Common myeloid progenitor, CD34-positive (primary cell): ENCODE measurements at regions not wholly inside any gene's neighbourhood (a gene's known extent, or its start where the extent isn't known, plus 50 kb on each side); places are given as distances from the start of the nearest gene placed in this dataset.
"Not testable (repeated sequence)": the region's sequence is repeated elsewhere in the genome, so short reads cannot be mapped to it uniquely, and the experiment has no call there.

Experiments
- CTCF ChIA-PET: fragments of 350-600 bp; sonication (Branson Sonifier 250); formaldehyde crosslinking; loops from one replicate; lab custom pipeline; 2021; ENCODE audit warnings: antibody characterized with exemption; lab: Charles Lee
- POLR2A ChIA-PET: fragments of 350-600 bp; sonication (Branson Sonifier 250); formaldehyde crosslinking; loops from one replicate; lab custom pipeline; 2021; ENCODE audit warnings: antibody characterized with exemption; lab: Charles Lee
- DNase-seq, 3 donors: peaks; one replicate each; pipeline versions ENCODE4 v3.0.0 to v3.0.0-alpha.2; 2013
- H3K27ac ChIP-seq, 2 experiments: 1 replicate in 1 of 2; 2 replicates in 1 of 2; pipeline ENCODE4 v1.7.0; 2013; ENCODE audit warnings: inconsistent platforms in 2 of 2, low read length in 2 of 2, mild to moderate bottlenecking in 2 of 2, low read depth in 1 of 2, moderate library complexity in 1 of 2; ENCODE audit not compliant: severe bottlenecking in 2 of 2, insufficient read depth in 1 of 2, poor library complexity in 1 of 2
- H3K27me3 ChIP-seq, 5 experiments: replicated peaks in 2 of 5; 1 replicate in 3 of 5; 2 replicates in 2 of 5; pipeline versions ENCODE4 v1.6.1 to v1.7.0; 2013; ENCODE audit warnings: low read length in 4 of 5, mild to moderate bottlenecking in 2 of 5, moderate library complexity in 2 of 5, inconsistent platforms in 1 of 5; ENCODE audit not compliant: insufficient read depth in 5 of 5, control insufficient read depth in 4 of 5
- H3K36me3 ChIP-seq, 4 experiments: 1 replicate in 2 of 4; 2 replicates in 2 of 4; pipeline versions ENCODE4 v1.6.1 to v1.7.0; 2013; ENCODE audit warnings: low read length in 3 of 4, control low read depth in 1 of 4, mild to moderate bottlenecking in 1 of 4; ENCODE audit not compliant: control insufficient read depth in 4 of 4, insufficient read depth in 4 of 4
- H3K4me1 ChIP-seq, 4 experiments: 1 replicate in 3 of 4; 2 replicates in 1 of 4; pipeline versions ENCODE4 v1.6.1 to v1.7.1; 2013; ENCODE audit warnings: low read length in 3 of 4, mild to moderate bottlenecking in 3 of 4, control low read depth in 1 of 4, inconsistent platforms in 1 of 4, moderate library complexity in 1 of 4; ENCODE audit not compliant: control insufficient read depth in 4 of 4, insufficient read depth in 4 of 4; ENCODE audit errors: control extremely low read depth in 1 of 4
- H3K4me3 ChIP-seq, 7 experiments: 1 replicate in 4 of 7; 2 replicates in 3 of 7; pipeline versions ENCODE4 v1.5.1 to v1.7.0; 2013; ENCODE audit warnings: mild to moderate bottlenecking in 7 of 7, low read length in 6 of 7, moderate library complexity in 6 of 7, inconsistent platforms in 2 of 7, low read depth in 2 of 7, control low read depth in 1 of 7; ENCODE audit not compliant: insufficient read depth in 4 of 7, control insufficient read depth in 1 of 7; ENCODE audit errors: extremely low read depth in 1 of 7
- H3K9me3 ChIP-seq, 5 experiments: 1 replicate in 4 of 5; 2 replicates in 1 of 5; pipeline versions ENCODE4 v1.6.1 to v1.7.1; 2013; ENCODE audit warnings: low read length in 4 of 5, mild to moderate bottlenecking in 2 of 5, inconsistent platforms in 1 of 5, low read depth in 1 of 5, moderate library complexity in 1 of 5; ENCODE audit not compliant: control insufficient read depth in 4 of 5, insufficient read depth in 2 of 5; ENCODE audit errors: control extremely low read depth in 1 of 5
- whole genome bisulfite sequencing: methylation state at CpG from one replicate; pipeline ENCODE4 v1.1.5; 2013; ENCODE audit not compliant: insufficient coverage; 5-methylcytosine and 5-hydroxymethylcytosine counted together

DNA sequence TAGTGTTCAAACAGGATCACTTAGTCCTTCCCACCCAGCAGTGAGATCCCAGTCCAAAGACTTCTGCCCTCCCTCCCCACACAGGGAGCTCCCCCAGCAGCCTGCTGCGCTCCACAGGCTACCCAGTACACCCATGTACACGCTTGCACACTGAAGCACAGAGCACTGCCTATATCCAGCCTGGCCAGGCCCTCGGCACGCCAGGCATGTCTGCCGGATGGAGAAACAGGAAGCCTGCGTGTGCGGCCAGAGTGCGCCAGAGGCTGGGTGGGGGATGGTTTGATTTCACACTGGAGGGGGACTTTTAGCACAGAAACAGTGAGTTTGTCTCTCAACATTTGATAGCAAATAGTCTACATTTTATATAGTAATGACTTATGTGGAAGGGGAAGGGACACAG lies 833.5 kb upstream of the IGFBP7 start:
- no peaks in the 10 kb centered on the region for H3K36me3 ChIP-seq
- POLR2A ChIA-PET, result no interaction called here
- H3K4me1 ChIP-seq, result peaks cover 0 to 3% (median under 1%) of the 10 kb centered on the region in 4 experiments
- no peaks in the 10 kb centered on the region for H3K9me3 ChIP-seq
- no peak overlapping the region for H3K27ac ChIP-seq
- H3K4me3 ChIP-seq, result no peak overlapping the region
- CTCF ChIA-PET, result no interaction called here
- H3K27me3 ChIP-seq, result no peaks in the 10 kb centered on the region
- 43% methylated on average over 8 of the region's 8 CpGs for WGBS
- DNase-seq, result peak; percentile 14 to 82 (median 72)

DNA sequence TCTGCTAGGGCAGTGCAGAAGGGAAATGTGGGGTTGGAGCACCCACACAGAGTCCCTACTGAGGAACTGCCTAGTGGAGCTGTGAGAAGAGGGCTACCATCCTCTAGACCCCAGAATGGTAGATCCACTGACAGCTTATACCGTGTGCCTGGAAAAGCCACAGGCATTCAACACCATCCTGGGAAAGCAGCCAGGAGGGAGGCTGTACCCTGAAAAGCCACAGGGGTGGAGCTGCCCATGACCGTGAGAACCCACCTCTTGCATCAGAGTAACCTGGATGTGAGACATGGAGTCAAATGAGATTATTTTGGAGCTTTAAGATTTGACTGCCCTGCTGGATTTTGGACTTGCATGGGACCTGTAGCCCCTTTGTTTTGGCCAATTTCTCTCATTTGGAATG lies 827.1 kb upstream of the IGFBP7 start:
- POLR2A ChIA-PET, H3K4me3 ChIP-seq, H3K9me3 ChIP-seq, H3K27me3 ChIP-seq, CTCF ChIA-PET, H3K27ac ChIP-seq, DNase-seq, H3K4me1 ChIP-seq, H3K36me3 ChIP-seq: not testable (repeated sequence)
- 83% methylated on average over 1 of the region's 2 CpGs for WGBS

DNA sequence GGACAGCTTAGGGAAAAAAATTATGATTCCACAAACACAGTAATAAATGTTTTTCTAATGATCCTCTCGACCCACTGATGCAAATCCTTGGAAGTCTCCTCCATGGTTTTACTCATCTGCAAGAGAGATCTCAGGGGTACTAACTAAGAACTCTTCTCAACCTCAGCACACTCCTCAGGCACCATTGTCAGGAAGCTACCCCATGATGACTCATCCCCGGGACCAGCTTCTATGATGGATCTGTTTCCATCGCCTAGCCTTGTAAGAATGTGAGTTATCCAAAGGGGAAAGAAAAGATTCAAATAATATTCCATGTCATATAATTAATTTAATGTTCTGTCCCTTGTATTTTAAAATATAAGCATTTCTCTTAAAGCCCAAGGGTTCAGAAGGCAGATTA lies 816.1 kb upstream of the IGFBP7 start:
- Histone ChIP-seq H3K9me3 (no peaks in the 10 kb centered on the region), H3K27me3 (no peaks in the 10 kb centered on the region), H3K36me3 (no peaks in the 10 kb centered on the region), H3K4me1 (no peaks in the 10 kb centered on the region), H3K27ac (no peak overlapping the region), H3K4me3 (no peak overlapping the region)
- ChIA-PET CTCF (no interaction called here), POLR2A (no interaction called here)
- no peak for DNase-seq
- 93% methylated on average over 1 of the region's 3 CpGs for WGBS

DNA sequence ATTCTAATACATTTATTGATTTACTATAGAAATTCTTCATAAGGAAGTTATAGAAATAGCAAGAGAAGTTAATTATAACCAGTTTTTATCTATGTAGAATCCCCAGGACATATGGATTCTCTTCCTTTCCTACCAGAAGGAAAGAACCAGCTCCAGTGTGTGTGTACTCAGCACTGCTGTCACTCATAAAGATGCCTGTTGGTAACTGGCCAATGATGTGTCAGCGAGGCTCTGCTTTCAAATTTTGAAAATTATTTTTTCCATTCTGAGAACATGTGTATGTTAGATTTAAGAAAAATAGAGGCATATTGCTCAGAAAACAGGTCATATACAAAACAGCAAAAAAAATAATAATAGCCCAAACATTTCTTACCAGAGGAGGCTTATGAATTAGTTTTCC lies 814.8 kb upstream of the IGFBP7 start:
- WGBS, result no CpG with 5 or more reads among the region's 1 CpG
- Histone ChIP-seq H3K4me3 (no peak overlapping the region), H3K36me3 (no peaks in the 10 kb centered on the region), H3K4me1 (no peaks in the 10 kb centered on the region), H3K27me3 (no peaks in the 10 kb centered on the region), H3K27ac (no peak overlapping the region), H3K9me3 (no peaks in the 10 kb centered on the region)
- ChIA-PET CTCF (no interaction called here), POLR2A (no interaction called here)
- no peak for DNase-seq

DNA sequence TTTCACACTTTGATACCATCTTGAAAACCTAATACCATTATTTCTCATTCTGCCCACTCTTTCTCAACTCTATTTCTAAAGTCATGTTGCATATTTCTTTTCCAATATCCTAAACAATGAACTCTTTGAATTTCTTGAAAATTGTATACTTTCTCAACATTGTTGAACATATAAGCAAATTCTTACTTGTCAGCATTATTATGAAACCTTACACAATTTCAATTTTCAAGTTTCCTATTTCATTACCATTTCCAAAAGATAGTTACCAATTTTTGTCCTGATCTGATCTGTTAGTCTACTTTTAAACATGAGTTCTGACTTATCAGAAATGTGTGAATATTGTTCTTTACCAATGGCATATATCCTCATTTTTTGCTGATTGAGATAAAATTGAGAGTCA lies 806.3 kb upstream of the IGFBP7 start:
- DNase-seq, result no peak
- H3K36me3 ChIP-seq, result no peaks in the 10 kb centered on the region
- no peaks in the 10 kb centered on the region for H3K27me3 ChIP-seq
- ChIA-PET POLR2A (no interaction called here), CTCF (no interaction called here)
- no peaks in the 10 kb centered on the region for H3K4me1 ChIP-seq
- peaks cover 0 to 3% (median 0%) of the 10 kb centered on the region in 5 experiments for H3K9me3 ChIP-seq
- H3K4me3 ChIP-seq, result no peak overlapping the region
- no peak overlapping the region for H3K27ac ChIP-seq

DNA sequence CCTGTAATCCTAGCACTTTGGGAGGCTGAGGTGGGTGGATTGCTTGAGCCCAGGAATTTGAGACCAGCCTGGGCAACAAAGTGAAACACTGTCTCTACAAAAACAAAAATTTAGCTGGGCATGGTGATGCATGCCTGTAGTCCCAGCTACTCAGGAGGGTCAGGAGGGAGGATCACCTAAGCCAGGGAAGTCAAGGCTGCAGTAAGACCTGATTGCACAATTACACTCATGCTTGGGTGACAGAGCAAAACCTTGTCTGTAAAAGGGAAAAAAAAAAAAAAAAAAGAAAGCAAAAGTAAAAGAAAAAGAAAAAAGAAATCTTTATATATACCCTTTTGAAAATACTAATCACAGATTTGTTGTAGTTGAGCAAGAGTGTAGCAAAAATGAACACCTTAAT lies 801.0 kb upstream of the IGFBP7 start:
- H3K9me3 ChIP-seq, result peaks cover 0 to 3% (median 0%) of the 10 kb centered on the region in 5 experiments
- no peaks in the 10 kb centered on the region for H3K36me3 ChIP-seq
- H3K4me1 ChIP-seq, result no peaks in the 10 kb centered on the region
- ChIA-PET CTCF (no interaction called here), POLR2A (no interaction called here)
- no peak for DNase-seq
- no peak overlapping the region for H3K4me3 ChIP-seq
- H3K27ac ChIP-seq, result no peak overlapping the region
- no peaks in the 10 kb centered on the region for H3K27me3 ChIP-seq

DNA sequence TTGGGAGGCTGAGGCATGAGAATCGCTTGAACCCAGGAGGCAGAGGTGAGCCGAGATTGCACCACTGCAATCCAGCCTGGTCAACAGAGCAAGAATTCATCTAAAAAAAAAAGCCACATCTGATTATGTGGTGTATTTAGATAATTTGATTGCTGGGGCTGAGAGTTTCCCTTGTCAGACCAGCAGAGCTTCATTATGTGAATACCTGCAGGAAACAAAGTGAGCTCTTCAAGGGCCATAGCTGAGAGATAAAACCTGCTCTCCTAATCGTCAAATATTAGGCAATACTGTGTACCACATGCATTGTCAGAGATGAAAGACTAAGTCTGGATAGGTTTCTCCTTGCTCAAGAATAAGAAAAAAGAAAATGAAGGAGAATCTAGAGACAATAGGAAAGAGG lies 800.0 kb upstream of the IGFBP7 start:
- no peaks in the 10 kb centered on the region for H3K4me1 ChIP-seq
- H3K36me3 ChIP-seq, result no peaks in the 10 kb centered on the region
- DNase-seq, result no peak
- ChIA-PET CTCF (no interaction called here), POLR2A (no interaction called here)
- no peak overlapping the region for H3K4me3 ChIP-seq
- WGBS, result no CpG with 5 or more reads among the region's 3 CpGs
- no peak overlapping the region for H3K27ac ChIP-seq
- H3K27me3 ChIP-seq, result no peaks in the 10 kb centered on the region
- H3K9me3 ChIP-seq, result peaks cover 0 to 2% (median 0%) of the 10 kb centered on the region in 5 experiments
